ENCODE measurements at regions not wholly inside any gene's neighbourhood (a gene's known extent, or its start where the extent isn't known, plus 50 kb on each side); places are given as distances from the start of the nearest gene placed in this dataset.

GRCh38 chr17:69959283-69959682, 115.7 kb upstream of the KCNJ16 start:
- no peak for DNase-seq

- no peak for DNase-seq
These were observed 114.3 kb upstream of the KCNJ16 start for GRCh38 chr17:69960755-69961154.

GRCh38 chr17:69961501-69962145, 113.4 kb upstream of the KCNJ16 start:
- DNase-seq: no peak

- no peak for DNase-seq
These were observed 112.5 kb upstream of the KCNJ16 start for GRCh38 chr17:69962436-69962995.

- DNase-seq: no peak
These were observed 107.1 kb upstream of the KCNJ16 start for GRCh38 chr17:69967910-69968411.

- no peak for DNase-seq
These were observed 105.1 kb upstream of the KCNJ16 start for GRCh38 chr17:69969897-69970296.

- no peak for DNase-seq
These were observed 102.8 kb upstream of the KCNJ16 start for GRCh38 chr17:69972251-69972650.

GRCh38 chr17:69975808-69976207, 99.2 kb upstream of the KCNJ16 start:
- DNase-seq: no peak

- DNase-seq: no peak
These were observed 96.9 kb upstream of the KCNJ16 start for GRCh38 chr17:69978056-69978646.

- DNase-seq: no peak
These were observed 93.6 kb upstream of the KCNJ16 start for GRCh38 chr17:69981441-69981840.

GRCh38 chr17:69995476-69995875, 79.5 kb upstream of the KCNJ16 start:
- no peak for DNase-seq

- DNase-seq: no peak
These were observed 77.7 kb upstream of the KCNJ16 start for GRCh38 chr17:69997332-69997731.

- no peak for DNase-seq
These were observed 75.8 kb upstream of the KCNJ16 start for GRCh38 chr17:69999253-69999652.

- no peak for DNase-seq
These were observed 68.9 kb upstream of the KCNJ16 start for GRCh38 chr17:70006159-70006558.

- DNase-seq: no peak
These were observed 63.3 kb upstream of the KCNJ16 start for GRCh38 chr17:70011750-70012149.

- no peak for DNase-seq
These were observed 61.1 kb upstream of the KCNJ16 start for GRCh38 chr17:70013911-70014310.

- DNase-seq: no peak
These were observed 57.9 kb upstream of the KCNJ16 start for GRCh38 chr17:70017112-70017511.

- no peak for DNase-seq
These were observed 57.1 kb upstream of the KCNJ16 start for GRCh38 chr17:70017941-70018340.

GRCh38 chr17:70021726-70022125, 53.3 kb upstream of the KCNJ16 start:
- no peak for DNase-seq

- DNase-seq: no peak
These were observed 52.9 kb upstream of the KCNJ16 start for GRCh38 chr17:70022175-70022574.

GRCh38 chr17:70024253-70024652, 50.8 kb upstream of the KCNJ16 start:
- no peak for DNase-seq
